Right atrium auricular region (tissue), 2 donors: ENCODE measurements at regions not wholly inside any gene's neighbourhood (a gene's known extent, or its start where the extent isn't known, plus 50 kb on each side); places are given as distances from the start of the nearest gene placed in this dataset.

Experiments used
- DNase-seq: peaks from one replicate; pipeline ENCODE4 v3.0.0-alpha.2; 2019; ENCODE audit warnings: low spot score
- H3K27ac ChIP-seq, 2 donors: fragments of 200-600 bp; sonication (generic); 1 replicate in 1 of 2; 2 replicates in 1 of 2; pipeline ENCODE4 v1.5.1; 2016 to 2019
- H3K27me3 ChIP-seq, 2 donors: fragments of 200-600 bp; sonication (generic); one replicate each; pipeline versions ENCODE4 v1.5.1 to v1.6.0; 2017 to 2019
- H3K36me3 ChIP-seq: fragments of 200-600 bp; sonication (generic); one replicate; pipeline ENCODE4 v1.5.1; 2016
- H3K4me1 ChIP-seq, 2 donors: fragments of 200-600 bp; sonication (generic); one replicate each; pipeline versions ENCODE4 v1.5.1 to v1.6.0; 2017 to 2019
- H3K4me3 ChIP-seq, 2 donors: fragments of 200-600 bp; sonication (generic); 1 replicate in 1 of 2; 2 replicates in 1 of 2; pipeline ENCODE4 v1.5.1; 2017 to 2019; ENCODE audit warnings: mild to moderate bottlenecking in 1 of 2, moderate library complexity in 1 of 2
- H3K9me3 ChIP-seq, 2 donors: fragments of 200-600 bp; sonication (generic); one replicate each; pipeline ENCODE4 v1.5.1; 2019
- TF ChIP-seq, protein P1 (sequence below), 2 donors: fragments of 200-600 bp; sonication (generic); IDR thresholded peaks; one replicate each; pipeline ENCODE4 v1.5.1; 2019; ENCODE audit warnings: antibody characterized with exemption in 2 of 2

DNA sequence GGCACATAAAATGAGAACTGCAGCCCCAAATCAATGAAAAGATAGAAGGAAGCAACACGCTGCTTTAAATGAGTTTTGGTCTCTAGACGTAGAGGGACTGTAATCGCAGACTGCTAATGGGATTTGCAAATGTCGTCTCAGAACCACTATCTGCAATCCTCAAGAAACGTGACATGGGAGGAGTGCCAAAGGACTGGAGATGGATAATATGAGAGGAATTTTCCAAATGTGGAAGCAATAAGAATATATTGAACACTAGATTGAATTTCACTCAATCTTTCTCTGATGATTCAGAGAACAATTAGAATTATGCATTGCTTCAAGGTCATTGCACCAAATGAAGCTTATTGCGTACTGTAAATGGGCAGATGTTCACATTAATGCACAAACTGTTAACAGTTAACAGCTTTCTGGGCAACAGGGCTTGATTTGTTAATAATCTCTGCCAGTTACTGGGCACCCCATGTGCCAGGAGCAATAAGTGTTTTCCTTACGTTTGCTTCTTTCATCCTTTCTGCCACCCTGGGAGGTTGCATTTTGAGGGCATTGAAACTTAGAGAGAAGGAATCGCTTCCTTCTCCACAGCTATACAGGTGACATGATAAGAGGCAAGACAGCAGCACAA lies 62.8 kb upstream of the WASF3 start:
- Histone ChIP-seq H3K27me3 (no peaks in the 10 kb centered on the region), H3K9me3 (no peaks in the 10 kb centered on the region)
- no peak for DNase-seq

DNA sequence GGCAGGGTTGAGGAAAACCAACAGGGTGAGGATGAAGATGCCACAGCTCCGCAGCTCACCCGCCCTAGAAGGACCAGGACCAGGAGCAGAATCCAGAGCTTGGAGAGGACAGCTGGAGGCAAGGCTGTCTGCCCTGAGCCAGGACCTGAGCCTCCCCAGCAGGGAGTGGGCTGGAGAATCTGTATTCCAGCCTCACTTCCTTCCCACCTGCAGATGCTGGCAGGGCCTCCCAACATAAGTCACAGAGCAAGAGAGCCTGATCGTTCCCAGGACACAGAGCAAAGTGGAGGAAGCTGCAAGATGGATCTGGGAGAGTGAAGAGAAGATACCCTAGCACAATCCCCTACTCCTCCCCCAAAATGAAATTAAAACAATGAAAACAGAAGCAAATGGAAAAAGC lies 61.7 kb upstream of the WASF3 start:
- no peak overlapping the region for H3K27ac ChIP-seq
- no peak overlapping the region for H3K4me3 ChIP-seq
- no peaks in the 10 kb centered on the region for H3K4me1 ChIP-seq
- H3K27me3 ChIP-seq, result no peaks in the 10 kb centered on the region
- no peak for DNase-seq
- TF ChIP-seq, protein P1, sequence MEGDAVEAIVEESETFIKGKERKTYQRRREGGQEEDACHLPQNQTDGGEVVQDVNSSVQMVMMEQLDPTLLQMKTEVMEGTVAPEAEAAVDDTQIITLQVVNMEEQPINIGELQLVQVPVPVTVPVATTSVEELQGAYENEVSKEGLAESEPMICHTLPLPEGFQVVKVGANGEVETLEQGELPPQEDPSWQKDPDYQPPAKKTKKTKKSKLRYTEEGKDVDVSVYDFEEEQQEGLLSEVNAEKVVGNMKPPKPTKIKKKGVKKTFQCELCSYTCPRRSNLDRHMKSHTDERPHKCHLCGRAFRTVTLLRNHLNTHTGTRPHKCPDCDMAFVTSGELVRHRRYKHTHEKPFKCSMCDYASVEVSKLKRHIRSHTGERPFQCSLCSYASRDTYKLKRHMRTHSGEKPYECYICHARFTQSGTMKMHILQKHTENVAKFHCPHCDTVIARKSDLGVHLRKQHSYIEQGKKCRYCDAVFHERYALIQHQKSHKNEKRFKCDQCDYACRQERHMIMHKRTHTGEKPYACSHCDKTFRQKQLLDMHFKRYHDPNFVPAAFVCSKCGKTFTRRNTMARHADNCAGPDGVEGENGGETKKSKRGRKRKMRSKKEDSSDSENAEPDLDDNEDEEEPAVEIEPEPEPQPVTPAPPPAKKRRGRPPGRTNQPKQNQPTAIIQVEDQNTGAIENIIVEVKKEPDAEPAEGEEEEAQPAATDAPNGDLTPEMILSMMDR (IDR thresholded peaks at IDR 0.05), result no peak
- no peaks in the 10 kb centered on the region for H3K36me3 ChIP-seq
- H3K9me3 ChIP-seq, result no peaks in the 10 kb centered on the region

More for the DNA sequence above, 62.8 kb upstream of the WASF3 start:
- Histone ChIP-seq H3K27ac (no peak overlapping the region), H3K4me1 (no peaks in the 10 kb centered on the region), H3K4me3 (no peak overlapping the region), H3K36me3 (no peaks in the 10 kb centered on the region)
- TF ChIP-seq, protein P1 (IDR thresholded peaks at IDR 0.05), result no peak

DNA sequence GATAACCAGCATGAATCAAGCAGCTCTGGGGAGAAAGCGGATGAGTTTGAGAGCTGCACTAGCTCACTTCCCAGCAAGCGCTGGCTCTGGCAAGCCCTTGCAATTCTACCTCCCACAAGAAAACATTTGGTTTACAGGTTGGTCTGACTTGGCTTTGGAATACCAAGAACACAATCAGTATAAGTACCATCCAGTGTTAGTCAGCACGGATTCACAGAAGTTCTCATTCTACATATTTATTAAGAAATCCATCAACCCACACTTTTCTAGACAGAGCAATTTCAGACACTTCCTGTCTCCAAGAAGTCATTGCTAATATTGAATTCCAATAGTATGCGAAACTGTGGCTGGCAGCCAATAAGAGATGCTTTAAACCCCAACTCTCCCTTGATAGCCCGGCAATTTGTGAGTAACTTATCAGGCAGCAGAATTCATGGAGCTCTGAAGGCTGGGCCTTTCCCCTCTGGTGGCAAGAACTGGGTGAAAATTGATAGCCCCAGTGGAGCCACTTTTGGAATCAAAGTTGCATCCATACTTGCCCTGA lies 59.4 kb upstream of the WASF3 start:
- Histone ChIP-seq H3K36me3 (no peaks in the 10 kb centered on the region), H3K4me1 (no peaks in the 10 kb centered on the region), H3K4me3 (no peak overlapping the region), H3K27ac (no peak overlapping the region), H3K27me3 (no peaks in the 10 kb centered on the region), H3K9me3 (no peaks in the 10 kb centered on the region)
- TF ChIP-seq, protein P1 (IDR thresholded peaks at IDR 0.05), result no peak
- no peak for DNase-seq

DNA sequence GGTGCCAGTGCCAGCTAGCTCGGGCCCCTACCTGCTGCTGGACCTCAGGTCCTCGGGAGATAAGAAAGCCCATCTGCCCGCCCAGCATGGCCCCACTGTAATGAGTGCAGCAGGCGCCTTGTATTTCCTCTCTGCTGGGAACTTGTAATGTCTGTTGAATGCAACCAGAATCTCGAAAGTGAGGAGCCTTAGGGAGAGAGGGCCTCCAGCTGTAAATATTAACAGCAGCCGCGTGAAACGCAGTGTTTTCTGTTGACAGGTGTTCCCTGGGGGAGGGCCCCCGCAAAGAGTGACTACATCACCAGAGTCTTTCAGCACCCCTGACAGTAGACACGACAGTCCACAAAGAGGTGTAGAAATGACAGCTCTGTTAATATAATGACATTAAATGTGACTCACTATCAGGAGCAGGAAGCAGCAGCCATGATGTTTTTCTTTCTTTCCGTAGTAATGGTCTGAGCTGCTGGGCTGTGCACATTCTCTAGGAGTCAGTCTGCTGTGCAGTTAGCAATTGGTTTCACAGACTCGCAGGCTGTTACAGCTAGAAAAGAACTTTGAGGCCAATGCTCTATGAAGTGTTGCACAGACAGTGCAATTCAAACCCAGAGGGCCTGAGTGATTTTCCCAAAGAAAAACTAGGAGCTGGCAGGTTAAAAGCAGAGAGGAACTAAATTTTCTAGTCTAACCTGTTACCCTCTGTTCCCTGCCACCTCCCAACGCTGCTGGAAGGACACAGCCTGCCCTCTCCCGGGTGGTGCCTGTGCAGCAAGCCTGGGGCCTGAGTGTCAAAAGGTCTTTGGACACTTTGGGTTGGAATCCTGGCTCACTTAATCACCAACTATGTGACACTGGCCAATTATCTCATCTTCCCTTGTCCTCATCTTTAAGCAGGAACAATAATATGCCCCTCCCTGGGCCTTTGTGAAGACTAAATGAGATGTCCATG lies 58.6 kb upstream of the WASF3 start:
- no peaks in the 10 kb centered on the region for H3K36me3 ChIP-seq
- H3K27ac ChIP-seq, result no peak overlapping the region
- H3K27me3 ChIP-seq, result no peaks in the 10 kb centered on the region
- no peak for DNase-seq
- no peaks in the 10 kb centered on the region for H3K9me3 ChIP-seq
- H3K4me1 ChIP-seq, result no peaks in the 10 kb centered on the region
- TF ChIP-seq, protein P1 (IDR thresholded peaks at IDR 0.05), result no peak
- no peak overlapping the region for H3K4me3 ChIP-seq

DNA sequence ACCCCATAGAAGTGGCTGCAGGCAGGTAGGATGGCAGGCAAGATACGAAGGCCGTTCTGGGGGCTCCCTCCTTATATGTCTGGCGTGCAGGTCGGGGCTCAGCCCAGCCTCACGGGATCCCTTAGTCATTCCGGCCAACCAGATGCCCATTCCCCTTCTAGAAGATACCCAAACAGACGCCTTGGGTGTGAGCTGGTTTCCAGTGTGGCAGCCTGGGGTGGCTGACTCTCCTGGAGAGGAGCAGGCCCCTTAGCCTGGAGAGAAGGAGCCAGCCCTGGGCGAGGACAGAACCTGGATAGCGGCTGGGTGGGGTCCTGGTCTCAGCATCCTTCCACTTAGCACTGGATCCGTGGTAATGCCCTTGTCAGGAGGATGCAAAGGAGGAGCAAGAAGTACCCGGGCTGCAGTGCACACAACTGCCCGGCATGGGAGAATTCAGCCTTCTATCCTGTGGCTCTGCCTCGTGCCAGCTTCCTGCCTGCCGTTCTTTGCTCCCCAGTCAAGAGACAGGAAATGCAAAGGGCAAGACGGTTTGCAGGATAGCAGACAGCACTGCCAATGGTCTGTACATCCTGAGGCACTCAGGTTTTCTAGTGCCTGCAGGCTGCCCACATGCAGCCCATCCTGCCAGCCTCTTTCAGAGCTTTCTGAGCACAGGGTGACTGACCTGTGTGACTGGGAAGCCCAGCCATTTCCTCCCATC lies 56.7 kb upstream of the WASF3 start:
- no peak for DNase-seq
- TF ChIP-seq, protein P1 (IDR thresholded peaks at IDR 0.05), result no peak
- no peaks in the 10 kb centered on the region for H3K9me3 ChIP-seq

More for the DNA sequence above, 56.7 kb upstream of the WASF3 start:
- Histone ChIP-seq H3K27ac (no peak overlapping the region), H3K36me3 (no peaks in the 10 kb centered on the region), H3K4me3 (no peak overlapping the region), H3K4me1 (no peaks in the 10 kb centered on the region), H3K27me3 (no peaks in the 10 kb centered on the region)
